ENCODE measurements at regions not wholly inside any gene's neighbourhood (a gene's known extent, or its start where the extent isn't known, plus 50 kb on each side); places are given as distances from the start of the nearest gene placed in this dataset.

DNA sequence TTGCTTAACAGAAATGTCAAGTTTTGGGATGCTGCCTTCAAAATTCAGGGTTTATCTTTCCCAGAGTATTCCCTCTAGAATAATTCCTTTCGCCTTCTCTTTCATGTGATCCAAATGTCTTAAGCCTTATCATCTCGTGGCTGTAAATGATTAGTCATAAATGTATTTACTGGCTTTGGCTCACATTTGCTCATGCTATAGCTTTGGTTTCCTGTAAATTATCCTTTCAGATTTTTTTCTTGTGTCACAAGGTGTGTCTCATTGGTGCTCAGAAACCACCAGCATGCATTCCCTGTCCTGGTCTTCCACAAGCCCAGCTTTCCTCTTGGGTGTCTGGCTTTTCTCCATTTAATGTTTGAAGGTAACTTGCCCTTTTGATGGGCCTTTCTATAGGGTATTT lies 692.7 kb upstream of the ALCAM start:
- intact Hi-C loops (cut with DNase I): no loop called here
- H3K27me3 ChIP-seq (ENCODE audit: control insufficient read depth, insufficient read depth, low read length): no peaks in the 10 kb centered on the region
- H3K4me3 ChIP-seq (ENCODE audit: low read length in 3 of 3): no peak overlapping the region
- no peaks in the 10 kb centered on the region for H3K36me3 ChIP-seq (ENCODE audit: control insufficient read depth in 2 of 3, insufficient read depth in 3 of 3, low read length in 3 of 3)
- DNase-seq (no peak), FAIRE-seq (no peak)
- no peaks in the 10 kb centered on the region for H3K9me3 ChIP-seq (ENCODE audit: control insufficient read depth in 2 of 3, insufficient read depth in 1 of 3, low read length in 3 of 3)
- H3K27ac ChIP-seq (ENCODE audit: low read depth in 2 of 2, low read length in 2 of 2): no peak overlapping the region
- no peaks in the 10 kb centered on the region for H3K4me1 ChIP-seq (ENCODE audit: control insufficient read depth in 2 of 3, insufficient read depth in 2 of 3, low read depth in 1 of 3, low read length in 3 of 3)
- no peak overlapping the region for H3K9ac ChIP-seq (ENCODE audit: low read length in 3 of 3)
- no peak for TF ChIP-seq CTCF (IDR thresholded peaks at IDR 0.05; ENCODE audit: borderline replicate concordance, extremely low read depth, insufficient read depth)

DNA sequence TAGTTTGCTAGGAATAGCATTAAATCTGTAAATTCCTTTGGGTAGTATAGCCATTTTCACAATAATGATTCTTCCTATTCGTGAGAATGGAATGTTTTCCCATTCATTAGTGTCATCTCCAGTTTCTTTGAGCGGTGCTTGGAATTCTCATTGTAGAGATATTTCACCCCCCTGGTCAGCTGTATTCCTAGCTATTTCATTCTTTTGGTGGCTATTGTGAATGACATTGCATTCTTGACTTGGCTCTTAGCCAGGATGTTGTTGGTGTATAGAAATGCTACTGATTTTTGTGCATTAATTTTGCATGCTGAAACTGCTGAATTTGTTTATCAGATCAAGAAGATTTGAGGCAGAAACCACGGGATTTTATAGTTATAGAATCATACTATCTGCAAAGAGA lies 690.5 kb upstream of the ALCAM start:
- TF ChIP-seq CTCF (IDR thresholded peaks at IDR 0.05; ENCODE audit: borderline replicate concordance, extremely low read depth, insufficient read depth): no peak
- peaks cover 0 to 4% (median 0%) of the 10 kb centered on the region in 3 donors for H3K9me3 ChIP-seq (ENCODE audit: control insufficient read depth in 2 of 3, insufficient read depth in 1 of 3, low read length in 3 of 3)
- no peak overlapping the region for H3K9ac ChIP-seq (ENCODE audit: low read length in 3 of 3)
- no peak overlapping the region for H3K27ac ChIP-seq (ENCODE audit: low read depth in 2 of 2, low read length in 2 of 2)
- FAIRE-seq (no peak), DNase-seq (no peak)
- H3K36me3 ChIP-seq (ENCODE audit: control insufficient read depth in 2 of 3, insufficient read depth in 3 of 3, low read length in 3 of 3): no peaks in the 10 kb centered on the region
- H3K4me3 ChIP-seq (ENCODE audit: low read length in 3 of 3): no peak overlapping the region
- no peaks in the 10 kb centered on the region for H3K27me3 ChIP-seq (ENCODE audit: control insufficient read depth, insufficient read depth, low read length)
- H3K4me1 ChIP-seq (ENCODE audit: control insufficient read depth in 2 of 3, insufficient read depth in 2 of 3, low read depth in 1 of 3, low read length in 3 of 3): no peaks in the 10 kb centered on the region
- intact Hi-C loops (cut with DNase I): no loop called here

GRCh38 chr3:104677932-104678331 lies 688.8 kb upstream of the ALCAM start:
- H3K4me1 ChIP-seq (ENCODE audit: control insufficient read depth in 2 of 3, insufficient read depth in 2 of 3, low read depth in 1 of 3, low read length in 3 of 3): no peaks in the 10 kb centered on the region
- H3K27ac ChIP-seq (ENCODE audit: low read depth in 2 of 2, low read length in 2 of 2): no peak overlapping the region
- H3K36me3 ChIP-seq (ENCODE audit: control insufficient read depth in 2 of 3, insufficient read depth in 3 of 3, low read length in 3 of 3): no peaks in the 10 kb centered on the region
- DNase-seq (no peak), FAIRE-seq (no peak)
- no peaks in the 10 kb centered on the region for H3K27me3 ChIP-seq (ENCODE audit: control insufficient read depth, insufficient read depth, low read length)
- intact Hi-C loops (cut with DNase I): no loop called here
- no peak for TF ChIP-seq CTCF (IDR thresholded peaks at IDR 0.05; ENCODE audit: borderline replicate concordance, extremely low read depth, insufficient read depth)
- H3K9ac ChIP-seq (ENCODE audit: low read length in 3 of 3): no peak overlapping the region
- no peak overlapping the region for H3K4me3 ChIP-seq (ENCODE audit: low read length in 3 of 3)
- peaks cover 0 to 4% (median 0%) of the 10 kb centered on the region in 3 donors for H3K9me3 ChIP-seq (ENCODE audit: control insufficient read depth in 2 of 3, insufficient read depth in 1 of 3, low read length in 3 of 3)

DNA sequence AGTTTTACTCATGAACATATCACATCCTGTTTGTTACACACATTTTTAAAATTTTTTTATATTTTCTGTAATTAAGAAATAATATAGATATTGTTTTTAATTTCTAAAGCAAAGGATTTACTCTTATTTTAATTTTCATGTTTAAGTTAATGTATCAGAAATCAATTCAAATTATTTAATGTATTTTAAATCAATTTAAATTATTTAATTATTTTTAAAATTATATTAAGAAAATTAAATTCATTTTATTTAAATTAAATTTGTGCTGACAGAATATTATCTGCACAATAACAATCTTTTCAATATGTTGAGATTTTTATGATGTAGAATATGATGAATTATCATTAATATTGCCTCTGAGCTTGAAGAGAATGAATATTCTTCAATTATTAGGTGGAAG lies 681.2 kb upstream of the ALCAM start:
- Histone ChIP-seq H3K9me3 (ENCODE audit: control insufficient read depth in 2 of 3, insufficient read depth in 1 of 3, low read length in 3 of 3) (peaks cover 0 to 2% (median 0%) of the 10 kb centered on the region in 3 donors), H3K9ac (ENCODE audit: low read length in 3 of 3) (no peak overlapping the region), H3K4me3 (ENCODE audit: low read length in 3 of 3) (no peak overlapping the region), H3K36me3 (ENCODE audit: control insufficient read depth in 2 of 3, insufficient read depth in 3 of 3, low read length in 3 of 3) (no peaks in the 10 kb centered on the region), H3K27ac (ENCODE audit: low read depth in 2 of 2, low read length in 2 of 2) (no peak overlapping the region), H3K27me3 (ENCODE audit: control insufficient read depth, insufficient read depth, low read length) (no peaks in the 10 kb centered on the region), H3K4me1 (ENCODE audit: control insufficient read depth in 2 of 3, insufficient read depth in 2 of 3, low read depth in 1 of 3, low read length in 3 of 3) (no peaks in the 10 kb centered on the region)
- intact Hi-C loops (cut with DNase I): no loop called here
- TF ChIP-seq CTCF (IDR thresholded peaks at IDR 0.05; ENCODE audit: borderline replicate concordance, extremely low read depth, insufficient read depth): no peak
- FAIRE-seq (peak; percentile 97), DNase-seq (no peak)
